ENCODE measurements at regions not wholly inside any gene's neighbourhood (a gene's known extent, or its start where the extent isn't known, plus 50 kb on each side); places are given as distances from the start of the nearest gene placed in this dataset.

DNA sequence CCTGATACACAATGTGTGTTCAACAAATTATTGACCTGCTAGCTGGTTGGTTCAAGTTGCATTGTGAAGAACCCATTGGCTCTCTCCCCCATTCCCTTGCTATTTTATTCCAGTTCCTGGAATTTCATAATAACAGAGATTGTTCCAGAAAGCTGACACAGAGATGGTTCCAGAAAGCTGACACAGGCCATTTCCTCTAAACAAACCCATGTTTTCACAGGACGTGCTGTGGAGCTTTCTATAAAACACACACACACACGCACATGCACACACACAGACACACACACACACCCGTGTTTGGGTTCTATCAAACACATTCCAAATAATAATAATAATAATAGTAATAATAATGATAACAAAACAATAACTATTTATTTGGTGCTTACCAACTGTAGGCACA, 259.1 kb downstream of the CLIC5 start:
- no peaks in the 10 kb centered on the region for H3K79me2 ChIP-seq (ENCODE audit: insufficient read depth, low read depth)
- H3K4me3 ChIP-seq (IDR thresholded peaks at IDR 0.05; ENCODE audit: insufficient read depth, low read depth, low read length): no peak overlapping the region
- no peaks in the 10 kb centered on the region for H3K4me1 ChIP-seq (ENCODE audit: low read depth, poor library complexity, severe bottlenecking)
- no peak overlapping the region for H2AFZ ChIP-seq (ENCODE audit: low read depth)
- no peak overlapping the region for H3K9ac ChIP-seq
- H3K27me3 ChIP-seq (ENCODE audit: insufficient read depth, low read depth): no peaks in the 10 kb centered on the region
- H3K36me3 ChIP-seq (ENCODE audit: insufficient read depth): no peaks in the 10 kb centered on the region
- TF ChIP-seq, protein P1, sequence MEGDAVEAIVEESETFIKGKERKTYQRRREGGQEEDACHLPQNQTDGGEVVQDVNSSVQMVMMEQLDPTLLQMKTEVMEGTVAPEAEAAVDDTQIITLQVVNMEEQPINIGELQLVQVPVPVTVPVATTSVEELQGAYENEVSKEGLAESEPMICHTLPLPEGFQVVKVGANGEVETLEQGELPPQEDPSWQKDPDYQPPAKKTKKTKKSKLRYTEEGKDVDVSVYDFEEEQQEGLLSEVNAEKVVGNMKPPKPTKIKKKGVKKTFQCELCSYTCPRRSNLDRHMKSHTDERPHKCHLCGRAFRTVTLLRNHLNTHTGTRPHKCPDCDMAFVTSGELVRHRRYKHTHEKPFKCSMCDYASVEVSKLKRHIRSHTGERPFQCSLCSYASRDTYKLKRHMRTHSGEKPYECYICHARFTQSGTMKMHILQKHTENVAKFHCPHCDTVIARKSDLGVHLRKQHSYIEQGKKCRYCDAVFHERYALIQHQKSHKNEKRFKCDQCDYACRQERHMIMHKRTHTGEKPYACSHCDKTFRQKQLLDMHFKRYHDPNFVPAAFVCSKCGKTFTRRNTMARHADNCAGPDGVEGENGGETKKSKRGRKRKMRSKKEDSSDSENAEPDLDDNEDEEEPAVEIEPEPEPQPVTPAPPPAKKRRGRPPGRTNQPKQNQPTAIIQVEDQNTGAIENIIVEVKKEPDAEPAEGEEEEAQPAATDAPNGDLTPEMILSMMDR (conservative IDR thresholded peaks at IDR 0.05; ENCODE audit: low read depth, low read length): no peak
- no peak overlapping the region for H3K4me2 ChIP-seq
- no peaks in the 10 kb centered on the region for H4K20me1 ChIP-seq (ENCODE audit: insufficient read depth)
- H3K27ac ChIP-seq: no peak overlapping the region

GRCh38 chr6:45754432-45754831, 261.2 kb downstream of the CLIC5 start:
- H3K9ac ChIP-seq: no peak overlapping the region
- no peaks in the 10 kb centered on the region for H3K36me3 ChIP-seq (ENCODE audit: insufficient read depth)
- H3K4me1 ChIP-seq (ENCODE audit: low read depth, poor library complexity, severe bottlenecking): no peaks in the 10 kb centered on the region
- H3K4me2 ChIP-seq: no peak overlapping the region
- H4K20me1 ChIP-seq (ENCODE audit: insufficient read depth): no peaks in the 10 kb centered on the region
- H3K27ac ChIP-seq: no peak overlapping the region
- no peak overlapping the region for H2AFZ ChIP-seq (ENCODE audit: low read depth)
- no peak overlapping the region for H3K4me3 ChIP-seq (IDR thresholded peaks at IDR 0.05; ENCODE audit: insufficient read depth, low read depth, low read length)
- H3K79me2 ChIP-seq (ENCODE audit: insufficient read depth, low read depth): no peaks in the 10 kb centered on the region
- TF ChIP-seq, protein P1 (conservative IDR thresholded peaks at IDR 0.05; ENCODE audit: low read depth, low read length): no peak
- H3K27me3 ChIP-seq (ENCODE audit: insufficient read depth, low read depth): no peaks in the 10 kb centered on the region

DNA sequence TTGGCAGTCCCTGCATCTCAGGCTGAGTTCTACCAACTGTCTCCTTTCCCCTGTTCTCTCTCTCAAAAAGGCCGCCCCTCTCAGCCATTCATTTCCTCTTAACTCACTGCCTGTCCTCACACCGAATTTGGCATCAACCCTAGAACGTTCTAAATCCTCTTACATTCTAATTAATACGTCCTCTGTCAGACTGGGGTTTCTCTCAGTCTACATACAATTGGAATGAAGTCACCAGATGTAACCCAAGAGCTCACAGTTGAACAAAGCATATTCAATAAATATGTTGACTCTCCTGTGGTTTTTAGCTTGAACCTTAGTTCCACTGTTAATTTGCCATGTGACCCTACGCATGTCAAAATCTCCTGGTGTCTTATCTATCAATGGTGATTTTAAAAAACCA, 269.6 kb downstream of the CLIC5 start:
- Histone ChIP-seq H3K27me3 (ENCODE audit: insufficient read depth, low read depth) (no peaks in the 10 kb centered on the region), H3K4me2 (no peak overlapping the region), H3K4me1 (ENCODE audit: low read depth, poor library complexity, severe bottlenecking) (peaks cover 15% of the 10 kb centered on the region), H3K27ac (no peak overlapping the region), H4K20me1 (ENCODE audit: insufficient read depth) (no peaks in the 10 kb centered on the region), H3K4me3 (IDR thresholded peaks at IDR 0.05; ENCODE audit: insufficient read depth, low read depth, low read length) (no peak overlapping the region), H2AFZ (ENCODE audit: low read depth) (no peak overlapping the region), H3K79me2 (ENCODE audit: insufficient read depth, low read depth) (no peaks in the 10 kb centered on the region), H3K9ac (no peak overlapping the region), H3K36me3 (ENCODE audit: insufficient read depth) (no peaks in the 10 kb centered on the region)
- TF ChIP-seq, protein P1 (conservative IDR thresholded peaks at IDR 0.05; ENCODE audit: low read depth, low read length): no peak

DNA sequence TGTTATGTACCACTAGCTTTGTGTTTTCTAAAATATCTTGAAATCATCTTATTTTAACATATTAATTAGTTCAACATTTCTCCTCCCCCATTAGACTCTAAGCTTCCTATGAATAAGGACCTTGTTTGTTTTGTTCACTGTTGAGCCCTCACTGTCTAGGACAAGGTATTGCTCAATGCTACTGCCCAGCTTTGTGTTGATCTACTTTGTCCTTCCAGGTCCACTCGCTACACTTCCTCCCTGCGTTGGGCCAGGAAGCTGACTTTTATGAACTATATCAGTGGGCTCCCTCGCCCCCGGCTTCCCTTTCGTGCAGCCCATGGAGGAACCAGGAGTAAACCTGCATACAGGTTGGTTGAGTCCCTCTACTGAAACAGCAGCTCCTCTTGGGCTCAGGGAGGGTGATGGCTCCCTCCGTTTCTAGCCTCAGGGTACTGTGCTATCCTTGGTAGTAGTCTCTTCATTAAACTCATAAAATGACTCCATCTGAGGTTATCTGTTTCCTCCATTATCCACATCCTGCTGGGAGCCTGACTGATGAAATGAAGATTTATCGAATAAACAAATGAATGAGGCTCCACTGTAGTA, 272.5 kb downstream of the CLIC5 start:
- no peaks in the 10 kb centered on the region for H4K20me1 ChIP-seq (ENCODE audit: insufficient read depth)
- H3K79me2 ChIP-seq (ENCODE audit: insufficient read depth, low read depth): no peaks in the 10 kb centered on the region
- no peak overlapping the region for H3K9ac ChIP-seq
- TF ChIP-seq, protein P1 (conservative IDR thresholded peaks at IDR 0.05; ENCODE audit: low read depth, low read length): no peak
- H3K4me3 ChIP-seq (IDR thresholded peaks at IDR 0.05; ENCODE audit: insufficient read depth, low read depth, low read length): no peak overlapping the region
- H3K4me1 ChIP-seq (ENCODE audit: low read depth, poor library complexity, severe bottlenecking): peaks cover 39% of the 10 kb centered on the region
- no peaks in the 10 kb centered on the region for H3K36me3 ChIP-seq (ENCODE audit: insufficient read depth)
- no peaks in the 10 kb centered on the region for H3K27me3 ChIP-seq (ENCODE audit: insufficient read depth, low read depth)
- no peak overlapping the region for H3K4me2 ChIP-seq
- H3K27ac ChIP-seq: no peak overlapping the region
- no peak overlapping the region for H2AFZ ChIP-seq (ENCODE audit: low read depth)
